GM21723 (cell line): ENCODE measurements at regions not wholly inside any gene's neighbourhood (a gene's known extent, or its start where the extent isn't known, plus 50 kb on each side); places are given as distances from the start of the nearest gene placed in this dataset.

Experiments used
- ATAC-seq: cut with Tn5 transposase; IDR thresholded peaks from one replicate; pipeline ENCODE4 v1.9.1; 2021; ENCODE audit warnings: mild to moderate bottlenecking, moderate library complexity; ENCODE audit not compliant: unreplicated experiment

GRCh38 chr1:239436286-239436685, 49.9 kb downstream of the CHRM3 start:
- ATAC-seq, result no peak

GRCh38 chr1:239437822-239438221, 51.5 kb downstream of the CHRM3 start:
- no peak for ATAC-seq

GRCh38 chr1:239438891-239439290, 52.5 kb downstream of the CHRM3 start:
- no peak for ATAC-seq

GRCh38 chr1:239443361-239443760, 57.0 kb downstream of the CHRM3 start:
- no peak for ATAC-seq

GRCh38 chr1:239446611-239447010, 60.2 kb downstream of the CHRM3 start:
- no peak for ATAC-seq

GRCh38 chr1:239448911-239449310, 62.5 kb downstream of the CHRM3 start:
- no peak for ATAC-seq

- ATAC-seq, result no peak
Measured at GRCh38 chr1:239455743-239456142, 69.4 kb downstream of the CHRM3 start.

GRCh38 chr1:239456788-239457187, 70.4 kb downstream of the CHRM3 start:
- no peak for ATAC-seq

GRCh38 chr1:239457491-239458143, 71.2 kb downstream of the CHRM3 start:
- ATAC-seq, result no peak

- no peak for ATAC-seq
Measured at GRCh38 chr1:239458144-239458500, 71.8 kb downstream of the CHRM3 start.

- ATAC-seq, result no peak
Measured at GRCh38 chr1:239467730-239468129, 81.4 kb downstream of the CHRM3 start.

GRCh38 chr1:239478069-239478468, 91.7 kb downstream of the CHRM3 start:
- no peak for ATAC-seq

- no peak for ATAC-seq
Measured at GRCh38 chr1:239483391-239483790, 97.0 kb downstream of the CHRM3 start.

- no peak for ATAC-seq
Measured at GRCh38 chr1:239493811-239494414, 107.5 kb downstream of the CHRM3 start.

- ATAC-seq, result no peak
Measured at GRCh38 chr1:239505094-239505493, 118.7 kb downstream of the CHRM3 start.

- no peak for ATAC-seq
Measured at GRCh38 chr1:239507826-239508225, 121.5 kb downstream of the CHRM3 start.

GRCh38 chr1:239511875-239512274, 125.5 kb downstream of the CHRM3 start:
- ATAC-seq, result no peak

- ATAC-seq, result no peak
Measured at GRCh38 chr1:239516579-239516978, 130.2 kb downstream of the CHRM3 start.

GRCh38 chr1:239526391-239526790, 140.0 kb downstream of the CHRM3 start:
- ATAC-seq, result no peak

- ATAC-seq, result no peak
Measured at GRCh38 chr1:239527051-239527693, 140.8 kb downstream of the CHRM3 start.

GRCh38 chr1:239536165-239536849, 149.9 kb downstream of the CHRM3 start:
- ATAC-seq, result no peak

- ATAC-seq, result no peak
Measured at GRCh38 chr1:239537795-239538194, 151.4 kb downstream of the CHRM3 start.
